ENCODE measurements at regions not wholly inside any gene's neighbourhood (a gene's known extent, or its start where the extent isn't known, plus 50 kb on each side); places are given as distances from the start of the nearest gene placed in this dataset.

DNA sequence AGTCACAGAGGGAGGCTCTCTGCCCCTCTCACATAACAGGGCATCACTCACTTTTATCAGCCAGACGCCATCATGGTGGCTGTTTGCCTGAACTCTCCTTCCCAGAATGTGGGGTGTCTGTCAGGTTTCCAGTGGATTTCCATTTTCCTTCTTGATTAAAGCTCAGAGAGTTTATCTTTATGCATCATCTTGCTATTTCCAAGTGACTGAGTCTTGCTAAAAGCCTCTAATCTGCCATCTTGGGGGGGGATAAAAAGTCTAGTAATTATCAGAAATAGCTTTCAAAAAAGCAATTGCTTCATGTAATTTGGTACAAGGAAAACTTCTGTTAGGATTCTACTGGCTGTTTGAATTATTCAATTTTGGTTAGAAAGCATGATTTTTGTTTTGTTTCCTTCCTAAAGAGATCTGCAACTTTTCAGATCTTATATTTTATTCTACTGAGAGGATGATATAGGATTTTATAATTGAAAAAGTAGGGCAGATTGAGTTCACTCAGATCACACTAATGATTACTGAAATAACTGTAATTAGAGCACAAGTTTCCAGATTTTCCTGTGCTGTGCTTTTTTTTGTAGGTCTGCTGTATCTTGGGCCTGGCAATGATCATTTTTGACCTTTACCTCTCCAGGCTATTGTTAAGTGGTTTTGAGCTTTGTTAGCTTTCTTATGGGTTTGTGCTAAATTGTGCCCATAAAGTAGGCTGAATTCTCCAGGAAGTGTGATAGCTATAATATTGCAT lies 661.5 kb downstream of the TLE4 start:
- TF ChIP-seq SIN3A (IDR thresholded peaks at IDR 0.05; ENCODE audit: borderline replicate concordance, insufficient read depth, low read length) (no peak), TAF1 (IDR thresholded peaks at IDR 0.05; ENCODE audit: borderline replicate concordance, insufficient read depth, low read length) (no peak), POLR2AphosphoS5 (IDR thresholded peaks at IDR 0.05; ENCODE audit: low read depth, low read length) (no peak)
